ENCODE measurements at regions not wholly inside any gene's neighbourhood (a gene's known extent, or its start where the extent isn't known, plus 50 kb on each side); places are given as distances from the start of the nearest gene placed in this dataset.
"Not testable (repeated sequence)": the region's sequence is repeated elsewhere in the genome, so short reads cannot be mapped to it uniquely, and the experiment has no call there.

- no peak for DNase-seq
Measured at GRCh38 chr1:195005338-195005737, 1602.9 kb downstream of the KCNT2 start.

DNA sequence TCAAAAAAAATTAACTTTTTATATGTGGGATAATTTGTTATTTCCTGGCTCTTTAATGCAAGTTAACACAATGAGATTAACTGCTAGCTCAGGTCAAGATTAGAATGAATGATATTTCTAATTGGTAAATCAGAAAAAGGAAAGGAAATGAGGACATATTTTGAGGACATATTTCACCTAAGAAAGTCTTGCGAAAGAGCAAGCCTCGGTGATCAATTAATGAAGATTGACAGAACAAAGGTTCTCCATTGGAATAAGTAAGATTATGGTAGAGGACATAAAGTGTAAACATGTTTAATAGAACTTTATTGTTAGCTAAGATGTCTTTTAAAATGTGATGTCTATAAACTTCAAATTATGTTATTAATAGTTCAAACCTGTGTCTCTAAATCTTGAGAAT lies 1617.8 kb downstream of the KCNT2 start:
- no peak for DNase-seq

- no peak for DNase-seq
Measured at GRCh38 chr1:194975913-194976312, 1632.3 kb downstream of the KCNT2 start.

GRCh38 chr1:194968916-194969315 lies 1639.3 kb downstream of the KCNT2 start:
- no peak for DNase-seq

- DNase-seq: no peak
Measured at GRCh38 chr1:194959795-194960194, 1648.4 kb downstream of the KCNT2 start.

DNA sequence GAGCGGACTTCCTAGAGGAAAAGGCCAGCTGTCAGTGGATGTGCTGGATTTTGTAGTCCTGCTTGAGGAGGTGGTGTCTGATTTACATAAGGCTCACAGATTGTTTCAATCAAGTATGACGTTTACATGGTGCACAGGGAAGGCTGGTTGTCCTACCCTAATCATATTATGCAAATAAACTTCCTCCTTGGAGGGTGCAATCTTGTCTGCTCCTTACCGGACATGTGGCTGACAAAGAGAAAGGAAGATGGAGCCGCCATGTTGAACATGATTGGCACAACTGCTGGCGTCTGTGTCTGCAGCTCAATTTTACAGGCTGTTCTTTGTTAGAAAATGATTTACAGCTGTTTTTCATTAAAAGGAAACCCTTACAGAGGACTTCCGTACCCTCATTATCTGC lies 1656.1 kb downstream of the KCNT2 start:
- DNase-seq: no peak

- no peak for DNase-seq
Measured at GRCh38 chr1:194950584-194950983, 1657.7 kb downstream of the KCNT2 start.

GRCh38 chr1:194940336-194941030 lies 1667.8 kb downstream of the KCNT2 start:
- DNase-seq: no peak

GRCh38 chr1:194935864-194936263 lies 1672.4 kb downstream of the KCNT2 start:
- no peak for DNase-seq

GRCh38 chr1:194931166-194931565 lies 1677.1 kb downstream of the KCNT2 start:
- no peak for DNase-seq

GRCh38 chr1:194930132-194930531 lies 1678.1 kb downstream of the KCNT2 start:
- no peak for DNase-seq

GRCh38 chr1:194929357-194929756 lies 1678.9 kb downstream of the KCNT2 start:
- DNase-seq: no peak

GRCh38 chr1:194919146-194919545 lies 1689.1 kb downstream of the KCNT2 start:
- DNase-seq: no peak

GRCh38 chr1:194917769-194918168 lies 1690.5 kb downstream of the KCNT2 start:
- no peak for DNase-seq

- no peak for DNase-seq
Measured at GRCh38 chr1:194908643-194909042, 1699.6 kb downstream of the KCNT2 start.

DNA sequence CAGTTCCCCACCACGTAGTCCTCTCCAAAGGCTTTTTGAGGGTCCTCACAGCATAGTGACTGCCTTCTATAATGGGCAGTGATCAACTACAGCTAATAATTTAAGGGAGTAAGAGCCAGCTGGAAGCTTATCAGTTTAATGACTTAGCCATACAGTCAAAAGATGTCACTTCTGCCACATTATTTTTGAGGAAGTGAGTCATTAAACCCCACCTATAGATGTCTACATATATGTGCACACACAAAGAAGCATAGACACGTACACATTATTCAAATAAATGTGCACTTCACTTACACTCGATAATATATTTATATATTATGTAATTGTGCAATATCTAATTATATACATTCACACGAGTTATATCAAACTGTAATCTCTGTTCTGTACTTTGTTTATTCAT lies 1704.7 kb downstream of the KCNT2 start:
- no peak for DNase-seq

- DNase-seq: no peak
Measured at GRCh38 chr1:194889310-194889709, 1702.9 kb upstream of the B3GALT2 start.

DNA sequence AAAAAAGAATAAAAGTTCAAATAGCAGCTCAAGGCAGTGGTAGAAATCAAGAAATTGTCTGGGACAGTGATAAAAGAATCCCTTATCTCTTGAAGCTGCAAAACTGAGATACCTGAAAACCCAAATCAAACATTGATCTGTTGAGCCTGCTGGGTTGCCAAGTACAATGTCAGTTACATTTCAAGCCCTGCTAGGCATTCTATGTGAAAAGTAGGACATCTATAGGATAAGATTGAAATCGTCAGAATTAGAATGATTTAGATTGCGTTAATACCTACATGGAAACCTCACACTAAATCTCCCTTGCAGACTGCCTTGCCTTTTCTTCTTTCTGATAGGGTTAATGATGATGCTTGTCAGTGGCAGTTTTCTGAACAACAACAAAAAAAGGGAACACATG lies 1684.4 kb upstream of the B3GALT2 start:
- DNase-seq: no peak

- no peak for DNase-seq
Measured at GRCh38 chr1:194866153-194866552, 1679.7 kb upstream of the B3GALT2 start.

- no peak for DNase-seq
Measured at GRCh38 chr1:194865383-194865782, 1679.0 kb upstream of the B3GALT2 start.

GRCh38 chr1:194862129-194862528 lies 1675.7 kb upstream of the B3GALT2 start:
- DNase-seq: no peak

- DNase-seq: no peak
Measured at GRCh38 chr1:194860248-194861201, 1674.1 kb upstream of the B3GALT2 start.

DNA sequence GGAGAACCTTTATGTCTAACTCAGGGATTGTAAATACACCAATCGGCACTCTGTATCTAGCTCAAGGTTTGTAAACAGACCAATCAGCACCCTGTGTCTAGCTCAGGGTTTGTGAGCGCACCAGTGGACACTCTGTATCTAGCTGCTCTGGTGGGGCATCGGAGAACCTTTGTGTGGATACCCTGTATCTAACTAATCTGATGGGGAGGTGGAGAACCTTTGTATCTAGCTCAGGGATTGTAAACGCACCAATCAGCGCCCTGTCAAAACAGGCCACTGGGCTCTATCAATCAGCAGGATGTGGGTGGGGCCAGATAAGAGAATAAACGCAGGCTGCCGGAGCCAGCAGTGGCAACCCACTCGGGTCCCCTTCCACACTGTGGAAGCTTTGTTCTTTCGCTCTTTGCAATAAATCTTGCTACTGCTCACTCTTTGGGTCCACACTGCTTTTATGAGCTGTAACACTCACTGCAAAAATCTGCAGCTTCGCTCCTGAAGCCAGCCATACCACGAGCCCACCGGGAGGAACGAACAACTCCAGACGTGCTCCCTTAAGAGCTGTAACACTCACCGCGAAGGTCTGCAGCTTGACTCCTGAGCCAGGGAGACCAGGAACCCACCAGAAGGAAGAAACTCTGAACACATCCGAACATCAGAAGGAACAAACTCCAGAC lies 1673.2 kb upstream of the B3GALT2 start:
- DNase-seq: not testable (repeated sequence)
